ENCODE measurements at regions not wholly inside any gene's neighbourhood (a gene's known extent, or its start where the extent isn't known, plus 50 kb on each side); places are given as distances from the start of the nearest gene placed in this dataset.
"Not testable (repeated sequence)": the region's sequence is repeated elsewhere in the genome, so short reads cannot be mapped to it uniquely, and the experiment has no call there.

- FAIRE-seq, result not testable (repeated sequence)
Observed at GRCh38 chr4:22631167-22631566, 61.6 kb upstream of the GBA3 start.

GRCh38 chr4:22634541-22635181, 58.1 kb upstream of the GBA3 start:
- FAIRE-seq, result no peak

- not testable (repeated sequence) for FAIRE-seq
Observed at GRCh38 chr4:22635182-22635549, 57.6 kb upstream of the GBA3 start.

GRCh38 chr4:22635692-22636091, 57.0 kb upstream of the GBA3 start:
- no peak for FAIRE-seq

- no peak for FAIRE-seq
Observed at GRCh38 chr4:22637306-22637705, 55.4 kb upstream of the GBA3 start.

All from A204.1 (cell line).